ENCODE measurements at regions not wholly inside any gene's neighbourhood (a gene's known extent, or its start where the extent isn't known, plus 50 kb on each side); places are given as distances from the start of the nearest gene placed in this dataset.

- TF ChIP-seq CTCF (conservative IDR thresholded peaks at IDR 0.05; ENCODE audit: low read length) (peak; percentile 34; the same call in 1 of the 2 replicates), EZH2phosphoT487 (IDR thresholded peaks at IDR 0.05; ENCODE audit: borderline replicate concordance) (no peak)
Observed at GRCh38 chr3:177551431-177551836, 354.2 kb upstream of the TBL1XR1 start.

All from Loucy (cell line).